HFF-Myc (cell line): ENCODE measurements at regions not wholly inside any gene's neighbourhood (a gene's known extent, or its start where the extent isn't known, plus 50 kb on each side); places are given as distances from the start of the nearest gene placed in this dataset.

Experiments
- DNase-seq: peaks from one replicate; pipeline ENCODE4 v3.0.0-alpha.2; 2011; ENCODE audit warnings: low read depth; ENCODE audit errors: extremely low read depth
- H3K4me3 ChIP-seq: replicated peaks from 2 replicates; pipeline ENCODE4 v1.5.1; 2011; ENCODE audit warnings: low read depth, mild to moderate bottlenecking, control low read depth, low read length
- CTCF ChIP-seq: IDR thresholded peaks from 2 replicates; pipeline ENCODE4 v1.5.1; 2012; ENCODE audit warnings: mild to moderate bottlenecking, low read depth, low read length, control low read depth; ENCODE audit errors: missing control alignments

- TF ChIP-seq CTCF, result no peak
- DNase-seq, result no peak
- H3K4me3 ChIP-seq, result no peak overlapping the region
These were observed 52.8 kb upstream of the DHX15 start for GRCh38 chr4:24637173-24637572.

- H3K4me3 ChIP-seq, result no peak overlapping the region
- no peak for TF ChIP-seq CTCF
- no peak for DNase-seq
These were observed 54.1 kb upstream of the DHX15 start for GRCh38 chr4:24638396-24638875.

GRCh38 chr4:24639714-24640113, 55.4 kb upstream of the DHX15 start:
- H3K4me3 ChIP-seq, result no peak overlapping the region
- TF ChIP-seq CTCF, result no peak
- DNase-seq, result no peak

GRCh38 chr4:24640366-24640765, 56.0 kb upstream of the DHX15 start:
- TF ChIP-seq CTCF, result no peak
- no peak for DNase-seq
- no peak overlapping the region for H3K4me3 ChIP-seq

GRCh38 chr4:24642981-24643547, 58.7 kb upstream of the DHX15 start:
- peak; percentile 90 for DNase-seq
- H3K4me3 ChIP-seq, result no peak overlapping the region
- TF ChIP-seq CTCF, result no peak

- H3K4me3 ChIP-seq, result no peak overlapping the region
- TF ChIP-seq CTCF, result no peak
- DNase-seq, result no peak
These were observed 59.6 kb upstream of the DHX15 start for GRCh38 chr4:24643774-24644520.
